DND-41 (cell line): ENCODE measurements at regions not wholly inside any gene's neighbourhood (a gene's known extent, or its start where the extent isn't known, plus 50 kb on each side); places are given as distances from the start of the nearest gene placed in this dataset.

Experiments used
- EZH2 ChIP-seq: IDR thresholded peaks from 3 replicates; pipeline ENCODE4 v1.6.1; 2012; ENCODE audit warnings: borderline replicate concordance, low read depth, mild to moderate bottlenecking, moderate library complexity, low read length, inconsistent platforms; ENCODE audit not compliant: severe bottlenecking
- TF ChIP-seq, protein P1 (sequence below): IDR thresholded peaks from 2 replicates; pipeline ENCODE4 v1.5.1; 2012; ENCODE audit warnings: borderline replicate concordance, low read length, moderate library complexity, mild to moderate bottlenecking; ENCODE audit not compliant: poor library complexity, severe bottlenecking; ENCODE audit errors: extremely low read depth

DNA sequence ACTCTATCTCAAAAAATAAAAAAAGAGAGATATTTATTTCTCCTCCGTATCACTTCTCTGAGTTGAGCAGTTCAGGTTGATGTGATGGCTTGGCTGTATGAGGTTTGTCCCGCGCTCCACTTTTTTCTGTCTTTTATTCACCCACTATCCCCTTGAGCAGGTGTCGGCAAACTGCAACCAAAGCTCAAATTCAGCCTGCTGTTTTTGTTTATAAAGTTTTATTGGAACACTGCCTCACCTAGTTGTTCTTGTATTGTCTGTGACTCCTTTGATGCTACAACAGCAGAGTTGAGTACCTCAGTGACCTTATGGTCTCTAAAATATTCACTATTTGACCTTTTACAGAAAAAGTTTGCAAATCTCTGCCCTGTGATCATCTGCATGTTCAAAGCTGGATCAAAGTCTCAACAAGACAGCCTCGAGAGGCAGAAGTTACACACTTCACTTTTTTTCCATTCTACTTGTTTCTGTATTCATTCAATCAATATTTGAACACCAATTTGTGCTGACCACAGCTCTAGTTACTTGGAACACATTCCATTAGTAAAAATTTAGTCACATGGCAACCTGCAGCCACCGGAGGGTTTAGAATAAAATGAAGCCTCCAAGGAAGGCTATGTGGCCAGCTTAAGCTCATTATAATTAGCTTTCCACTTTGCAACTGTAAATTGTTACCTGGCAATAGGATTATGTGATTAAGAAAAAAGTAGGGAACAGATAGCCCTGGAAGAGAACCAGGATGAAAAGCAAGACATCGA is 945.8 kb downstream of the KCNJ2 start:
- TF ChIP-seq, protein P1, sequence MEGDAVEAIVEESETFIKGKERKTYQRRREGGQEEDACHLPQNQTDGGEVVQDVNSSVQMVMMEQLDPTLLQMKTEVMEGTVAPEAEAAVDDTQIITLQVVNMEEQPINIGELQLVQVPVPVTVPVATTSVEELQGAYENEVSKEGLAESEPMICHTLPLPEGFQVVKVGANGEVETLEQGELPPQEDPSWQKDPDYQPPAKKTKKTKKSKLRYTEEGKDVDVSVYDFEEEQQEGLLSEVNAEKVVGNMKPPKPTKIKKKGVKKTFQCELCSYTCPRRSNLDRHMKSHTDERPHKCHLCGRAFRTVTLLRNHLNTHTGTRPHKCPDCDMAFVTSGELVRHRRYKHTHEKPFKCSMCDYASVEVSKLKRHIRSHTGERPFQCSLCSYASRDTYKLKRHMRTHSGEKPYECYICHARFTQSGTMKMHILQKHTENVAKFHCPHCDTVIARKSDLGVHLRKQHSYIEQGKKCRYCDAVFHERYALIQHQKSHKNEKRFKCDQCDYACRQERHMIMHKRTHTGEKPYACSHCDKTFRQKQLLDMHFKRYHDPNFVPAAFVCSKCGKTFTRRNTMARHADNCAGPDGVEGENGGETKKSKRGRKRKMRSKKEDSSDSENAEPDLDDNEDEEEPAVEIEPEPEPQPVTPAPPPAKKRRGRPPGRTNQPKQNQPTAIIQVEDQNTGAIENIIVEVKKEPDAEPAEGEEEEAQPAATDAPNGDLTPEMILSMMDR: no peak
- TF ChIP-seq EZH2: no peak
